Retinal pigment epithelial cell (primary cell): ENCODE measurements at regions not wholly inside any gene's neighbourhood (a gene's known extent, or its start where the extent isn't known, plus 50 kb on each side); places are given as distances from the start of the nearest gene placed in this dataset.

Source experiments
- DNase-seq: peaks from one replicate; pipeline ENCODE4 v3.0.0-alpha.2; 2010; ENCODE audit warnings: low read depth
- H3K4me3 ChIP-seq: 2 replicates; pipeline ENCODE4 v1.5.1; 2011; ENCODE audit warnings: mild to moderate bottlenecking, low read length, control low read depth, moderate library complexity
- CTCF ChIP-seq: conservative IDR thresholded peaks from 2 replicates; pipeline ENCODE4 v1.5.1; 2011; ENCODE audit warnings: low read depth, low read length, control low read depth, inconsistent platforms

DNA sequence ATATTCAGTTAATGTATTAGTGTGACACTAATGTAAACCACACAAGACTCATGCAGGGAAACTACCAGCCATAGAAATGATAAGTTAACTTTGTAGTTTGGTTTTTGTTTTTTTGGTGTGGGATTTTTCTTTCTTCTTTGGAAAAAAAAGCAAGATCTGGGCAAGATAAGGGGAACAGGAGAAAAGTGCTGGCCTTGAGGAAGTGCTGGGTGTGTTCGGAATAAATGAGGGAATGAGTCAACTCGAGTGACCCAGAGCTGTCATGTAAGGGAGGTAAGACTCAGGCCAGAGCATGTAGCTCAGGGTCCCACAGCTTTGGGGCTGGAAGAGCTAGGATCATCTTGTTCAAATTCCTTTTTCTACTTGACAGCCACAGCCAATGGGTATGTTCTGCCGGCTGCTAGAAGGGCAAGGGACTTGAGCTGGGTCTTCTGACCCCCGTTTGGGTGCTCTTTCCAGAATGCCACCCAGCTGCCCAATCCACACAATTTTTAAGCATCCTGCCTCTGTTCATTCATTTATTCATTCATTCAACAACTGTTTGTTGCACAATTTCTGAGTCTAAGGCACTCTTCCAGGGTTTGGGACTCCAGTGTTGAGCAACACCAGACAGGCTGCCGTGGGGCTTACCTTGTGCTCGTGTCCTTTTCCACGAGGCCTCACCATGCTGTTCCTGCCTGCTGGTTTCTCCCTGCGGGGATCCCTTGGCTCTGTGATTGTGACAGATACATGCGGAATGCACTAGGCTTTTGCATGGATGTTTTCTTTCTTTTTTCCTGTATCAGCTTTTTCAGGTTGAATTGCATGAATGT is 54.5 kb downstream of the CLDN34 start:
- no peak for DNase-seq
- TF ChIP-seq CTCF = no peak

GRCh38 chrX:10022273-10022541 is 55.0 kb downstream of the CLDN34 start:
- no peak for TF ChIP-seq CTCF
- H3K4me3 ChIP-seq = no peak overlapping the region
- no peak for DNase-seq

More for the DNA sequence above, 54.5 kb downstream of the CLDN34 start:
- no peak overlapping the region for H3K4me3 ChIP-seq

GRCh38 chrX:10022580-10023245 is 55.6 kb downstream of the CLDN34 start:
- no peak for TF ChIP-seq CTCF
- H3K4me3 ChIP-seq = no peak overlapping the region
- DNase-seq = no peak

GRCh38 chrX:10023821-10024220 is 56.7 kb downstream of the CLDN34 start:
- DNase-seq = no peak
- H3K4me3 ChIP-seq = no peak overlapping the region
- TF ChIP-seq CTCF = no peak

DNA sequence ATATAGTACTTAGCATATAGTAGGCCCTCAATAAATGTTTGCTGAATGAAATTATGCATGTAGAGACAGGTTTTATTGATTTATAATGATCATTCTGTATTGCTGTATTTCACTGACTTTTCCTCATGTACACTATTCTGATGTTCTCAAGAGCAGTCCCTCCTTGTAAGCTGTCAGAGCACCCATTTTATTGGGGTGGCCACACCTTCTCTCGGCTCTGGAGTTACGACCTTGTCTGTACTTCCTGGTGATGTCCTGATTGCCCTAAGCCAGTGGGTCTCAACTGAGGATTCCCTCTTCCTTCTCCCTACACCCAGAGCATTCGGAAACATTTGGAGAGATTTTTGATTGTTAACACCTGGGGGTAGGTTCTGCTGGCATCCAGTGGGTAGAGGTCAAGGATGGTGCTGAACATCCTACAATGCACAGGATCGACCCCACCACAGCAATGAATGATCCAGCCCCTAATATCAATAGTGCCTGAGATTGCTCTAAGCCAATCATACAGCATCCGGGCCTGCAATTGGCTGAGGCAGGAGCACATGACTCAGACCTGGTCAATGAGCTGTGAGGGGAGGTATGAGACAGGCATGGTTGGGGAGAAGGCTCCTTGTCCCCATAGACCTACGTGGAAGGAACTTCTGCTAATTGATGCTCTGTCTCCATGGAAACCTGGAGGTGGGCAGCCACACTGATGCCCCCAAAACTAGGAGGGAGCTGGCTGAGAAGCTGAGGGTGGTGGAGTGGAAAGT is 58.8 kb downstream of the CLDN34 start:
- no peak overlapping the region for H3K4me3 ChIP-seq
- no peak for DNase-seq
- no peak for TF ChIP-seq CTCF

DNA sequence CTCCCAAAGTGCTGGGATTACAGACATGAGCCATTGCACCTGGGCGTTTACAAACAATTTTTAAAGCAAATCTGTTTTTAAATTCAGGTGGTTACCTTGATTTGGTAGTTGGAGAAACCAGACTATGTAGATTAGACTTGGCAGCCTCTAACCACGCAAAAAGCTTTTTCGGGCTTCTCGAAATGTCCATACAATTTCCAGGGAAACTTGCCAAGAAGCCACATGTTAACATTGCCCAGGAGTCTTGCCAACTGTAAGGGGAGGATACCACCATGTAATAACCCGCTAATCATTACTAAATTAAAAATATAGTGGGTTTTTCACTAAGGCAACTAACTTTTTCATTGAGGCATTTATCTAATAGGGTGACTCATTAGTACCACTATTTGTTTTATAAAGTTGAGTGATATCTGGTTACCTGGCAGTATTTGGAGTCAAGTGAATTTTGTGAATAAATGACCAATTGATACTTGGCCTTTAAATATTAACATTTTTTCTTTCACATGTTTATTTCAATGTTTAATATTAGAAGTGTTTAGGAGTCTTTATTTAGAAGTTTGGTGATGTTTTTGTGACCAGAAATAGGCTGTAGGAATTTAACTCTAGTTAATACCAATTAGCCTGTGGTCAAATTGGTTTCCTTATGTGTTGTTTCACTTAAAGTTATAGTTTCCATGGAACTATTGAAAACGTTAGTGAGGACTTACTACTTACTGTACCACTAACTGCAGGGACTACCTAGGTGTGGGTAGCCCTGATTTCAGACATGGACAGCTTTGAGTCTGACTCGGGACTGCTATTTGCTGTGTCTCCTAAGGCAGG is 61.3 kb downstream of the CLDN34 start:
- no peak overlapping the region for H3K4me3 ChIP-seq
- TF ChIP-seq CTCF = no peak
- no peak for DNase-seq
